Stimulated activated CD4-positive, alpha-beta T cell treated with anti-CD3 and anti-CD28 coated beads, Interleukin-1b, Interleukin-23, amount 100 ng/mL, for 24 hours (primary cell): ENCODE measurements at regions not wholly inside any gene's neighbourhood (a gene's known extent, or its start where the extent isn't known, plus 50 kb on each side); places are given as distances from the start of the nearest gene placed in this dataset.
"Not testable (repeated sequence)": the region's sequence is repeated elsewhere in the genome, so short reads cannot be mapped to it uniquely, and the experiment has no call there.

Experiments used
- DNase-seq, 4 experiments: peaks; one replicate each; pipeline ENCODE4 v3.0.0-alpha.2; 2020; ENCODE audit warnings: low read depth in 4 of 4, low spot score in 1 of 4

DNA sequence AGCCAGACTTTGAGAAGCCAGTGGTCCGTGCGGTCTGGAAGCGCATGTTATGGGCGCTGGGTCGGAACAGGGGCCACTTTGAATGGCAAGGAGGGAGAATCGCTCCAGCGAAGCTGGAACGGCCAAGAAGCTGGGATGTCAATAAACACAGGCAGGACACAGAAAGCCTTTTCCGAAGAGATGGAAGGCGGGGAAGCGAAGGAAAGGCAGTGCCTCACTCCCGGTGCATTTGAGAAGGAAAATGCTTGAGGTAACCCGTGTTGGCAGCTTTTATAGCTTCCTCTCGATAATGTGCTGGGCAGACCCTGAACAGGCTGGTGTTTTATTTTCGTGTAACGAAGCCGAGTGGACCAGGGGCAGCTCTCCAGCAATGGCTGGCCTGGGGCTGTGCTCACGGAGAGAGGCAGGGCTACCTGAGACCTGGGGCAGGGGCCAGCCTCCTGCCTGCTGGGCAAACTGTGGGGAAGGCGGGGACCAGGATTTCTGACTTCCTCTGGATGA lies 84.2 kb upstream of the SPRY4 start:
- no peak for DNase-seq

DNA sequence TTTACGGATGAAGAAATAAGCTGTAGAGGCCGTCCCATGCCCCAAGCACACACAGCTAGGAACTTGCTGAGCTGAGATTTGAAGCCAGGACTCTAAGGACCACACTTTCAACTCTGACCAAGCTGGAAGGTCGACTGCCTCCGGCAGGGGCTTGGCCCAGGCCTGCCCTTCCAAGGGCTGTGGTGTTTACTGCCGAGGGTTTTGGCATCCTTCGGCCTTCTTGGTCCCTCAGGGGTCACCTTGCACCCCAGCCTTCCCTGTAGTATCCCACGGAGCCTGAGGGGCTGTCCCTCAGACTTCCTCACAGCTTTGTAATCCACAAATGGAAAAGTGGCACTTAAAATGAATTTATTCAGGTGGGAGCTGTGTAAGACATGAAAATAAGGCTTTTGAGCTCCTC lies 83.7 kb upstream of the SPRY4 start:
- DNase-seq: no peak

DNA sequence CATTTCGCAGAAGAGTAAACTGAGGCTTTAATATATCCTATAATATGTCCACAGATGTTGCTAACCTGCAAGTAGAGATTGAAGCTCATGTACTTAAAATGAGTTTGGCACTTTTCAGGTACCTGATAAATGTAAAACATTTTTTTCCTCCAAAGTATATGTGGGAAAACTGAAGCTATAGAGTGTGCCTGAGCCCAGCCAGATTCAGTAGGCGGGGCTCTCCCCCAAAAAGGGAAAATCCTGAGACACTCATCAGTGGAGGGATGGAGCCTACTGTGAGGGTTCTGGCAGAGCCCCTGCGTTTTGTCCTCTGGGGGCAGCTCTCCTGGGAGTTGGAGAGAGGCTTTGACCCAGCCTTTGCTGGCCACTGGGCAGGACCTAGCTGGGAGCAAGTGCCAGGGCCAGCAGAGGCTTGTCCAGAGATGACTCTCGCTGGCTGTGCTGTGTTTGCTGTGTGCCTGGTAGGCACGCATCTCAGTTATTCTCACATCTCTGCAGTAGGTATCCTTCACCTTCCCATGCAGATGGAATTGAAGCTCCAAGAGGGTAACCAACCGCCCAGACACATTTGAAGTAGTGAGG lies 81.1 kb upstream of the SPRY4 start:
- DNase-seq: no peak

DNA sequence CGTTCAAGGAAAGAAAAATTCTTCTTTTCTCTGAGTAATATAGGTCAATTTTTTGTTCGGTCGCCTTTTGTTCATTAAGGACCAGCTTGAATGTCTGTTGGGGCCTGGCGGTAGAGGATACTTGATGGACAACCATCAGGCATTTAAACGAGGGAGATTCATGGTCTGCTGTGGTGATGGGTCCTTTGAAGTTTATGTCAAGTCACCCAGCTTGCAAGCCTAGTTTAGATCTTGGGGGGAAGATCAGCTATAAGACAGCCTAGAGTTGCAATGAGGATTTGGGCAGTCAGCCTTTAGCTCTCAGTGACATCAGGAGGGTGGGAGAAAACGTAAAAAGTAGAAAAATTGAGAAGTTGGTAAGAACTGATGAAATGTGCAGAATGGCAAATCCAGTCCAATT lies 80.2 kb upstream of the SPRY4 start:
- DNase-seq: no peak

DNA sequence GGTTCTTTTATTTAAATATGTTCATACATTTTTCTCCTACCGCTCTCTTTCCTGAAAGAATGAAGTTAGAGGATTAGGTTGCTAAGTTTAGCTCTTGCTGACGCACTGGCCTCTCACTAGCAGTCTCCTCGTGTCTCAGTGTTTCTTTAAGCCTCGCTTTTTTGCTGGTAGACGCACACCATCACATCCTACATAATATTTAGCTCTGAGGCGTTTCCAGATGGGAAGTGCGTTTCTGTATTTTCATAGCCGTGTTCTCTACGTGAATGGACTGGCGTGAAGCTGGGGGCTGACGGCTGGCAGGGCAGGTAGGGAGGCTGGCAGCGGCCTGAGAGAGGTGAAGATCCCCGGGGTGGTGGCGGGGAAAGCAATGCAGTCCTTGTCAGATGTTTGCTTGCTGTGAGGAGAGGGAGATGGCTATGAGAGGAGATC lies 79.2 kb upstream of the SPRY4 start:
- DNase-seq: no peak

DNA sequence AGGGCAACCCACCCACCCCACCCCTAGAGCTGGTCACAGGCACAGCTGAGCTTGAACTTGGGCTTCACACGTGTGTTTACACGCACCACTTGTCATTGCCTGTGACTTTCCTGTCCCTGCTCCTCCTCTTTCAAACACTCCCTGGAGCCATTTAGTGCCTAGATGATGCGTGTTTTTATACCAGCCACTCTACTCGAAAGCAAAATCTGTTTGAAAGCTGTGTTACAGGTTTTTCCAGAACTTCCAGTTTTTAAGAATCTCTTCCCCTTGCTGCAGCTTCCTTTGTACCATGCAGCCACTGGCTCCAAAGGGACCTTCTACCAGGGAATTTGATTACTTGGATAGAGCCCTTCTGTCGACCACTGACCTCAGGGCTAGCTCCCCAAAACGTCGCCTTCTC lies 78.8 kb upstream of the SPRY4 start:
- no peak for DNase-seq

DNA sequence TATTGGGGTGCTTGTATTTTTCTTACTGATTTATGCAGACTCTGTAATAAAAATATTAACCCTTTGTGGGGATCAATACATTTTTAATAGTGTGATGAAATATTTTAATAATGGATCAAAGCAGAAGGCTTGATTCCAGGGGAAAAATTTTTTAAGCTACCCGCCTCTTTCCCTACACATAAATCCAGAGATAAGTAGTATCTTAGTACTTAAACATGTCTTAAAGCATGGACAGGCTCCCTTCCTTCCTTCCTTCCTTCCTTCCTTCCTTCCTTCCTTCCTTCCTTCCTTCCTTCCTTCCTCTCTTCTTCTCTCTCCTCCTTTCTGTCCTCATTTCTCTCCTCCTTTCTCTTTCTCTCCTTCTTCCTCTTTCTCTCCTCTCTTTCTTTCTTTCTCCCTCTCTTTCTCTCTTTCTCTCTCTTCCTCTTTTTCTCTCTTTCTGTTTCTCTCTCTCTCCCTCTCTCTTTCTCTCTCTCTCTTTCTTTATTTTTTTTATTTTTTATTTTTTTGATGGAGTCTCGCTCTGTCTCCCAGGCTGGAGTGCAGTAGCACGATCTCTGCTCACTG lies 78.0 kb upstream of the SPRY4 start:
- DNase-seq: no peak

DNA sequence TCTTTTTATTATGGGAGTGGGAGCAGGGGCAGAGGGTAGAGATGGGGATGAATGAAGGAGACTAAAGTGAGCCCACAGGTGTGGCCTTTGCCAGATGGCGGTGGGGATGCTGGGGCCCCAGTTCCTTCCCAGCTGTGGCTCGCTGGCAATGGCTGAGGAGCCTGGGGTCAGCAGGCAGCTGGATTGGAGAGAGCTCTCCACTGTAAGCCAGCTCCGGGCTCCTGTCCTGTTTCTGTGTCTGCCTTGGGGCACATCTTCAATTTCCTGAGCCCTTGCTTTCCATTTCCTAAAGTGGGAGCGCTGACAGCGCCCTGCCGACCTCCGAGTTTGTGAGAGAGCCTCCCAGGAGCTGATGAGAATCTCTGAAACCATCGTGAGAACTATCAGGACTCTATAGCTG lies 75.6 kb upstream of the SPRY4 start:
- DNase-seq: no peak

DNA sequence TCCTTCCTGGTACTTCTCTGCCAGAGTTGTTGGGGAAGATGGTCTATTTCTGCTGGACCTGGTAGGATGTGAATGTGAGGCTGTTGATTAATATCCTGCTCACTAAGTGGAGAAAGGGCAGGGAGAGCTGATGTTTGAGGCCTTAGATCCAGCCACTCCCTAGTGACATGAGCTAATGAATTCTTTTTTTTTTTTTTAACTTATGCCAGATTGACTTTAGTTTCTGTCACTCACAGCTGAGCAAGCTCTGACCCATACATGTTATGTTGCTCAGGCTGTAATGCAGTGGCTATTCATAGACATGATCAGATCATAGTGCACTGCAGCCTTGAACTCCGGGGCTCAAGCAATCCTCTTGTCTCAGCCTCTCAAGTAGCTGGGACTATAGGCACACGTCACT lies 75.1 kb upstream of the SPRY4 start:
- no peak for DNase-seq

DNA sequence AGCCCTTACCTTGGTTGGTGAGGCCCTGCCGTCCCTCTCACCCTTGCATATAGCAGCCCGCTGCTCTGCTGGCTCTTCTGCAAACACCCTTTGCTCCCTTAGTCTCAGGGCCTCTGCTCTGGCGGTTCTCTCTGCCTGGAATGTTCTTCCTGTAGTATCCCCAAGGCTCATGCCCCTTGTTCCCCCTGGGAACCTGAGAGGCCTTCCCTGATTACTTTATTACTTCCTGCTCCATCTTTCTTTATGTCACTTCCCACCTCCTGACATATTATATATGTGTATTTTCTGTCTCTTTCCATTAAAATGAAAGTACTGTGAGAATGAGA lies 73.9 kb upstream of the SPRY4 start:
- DNase-seq: no peak

DNA sequence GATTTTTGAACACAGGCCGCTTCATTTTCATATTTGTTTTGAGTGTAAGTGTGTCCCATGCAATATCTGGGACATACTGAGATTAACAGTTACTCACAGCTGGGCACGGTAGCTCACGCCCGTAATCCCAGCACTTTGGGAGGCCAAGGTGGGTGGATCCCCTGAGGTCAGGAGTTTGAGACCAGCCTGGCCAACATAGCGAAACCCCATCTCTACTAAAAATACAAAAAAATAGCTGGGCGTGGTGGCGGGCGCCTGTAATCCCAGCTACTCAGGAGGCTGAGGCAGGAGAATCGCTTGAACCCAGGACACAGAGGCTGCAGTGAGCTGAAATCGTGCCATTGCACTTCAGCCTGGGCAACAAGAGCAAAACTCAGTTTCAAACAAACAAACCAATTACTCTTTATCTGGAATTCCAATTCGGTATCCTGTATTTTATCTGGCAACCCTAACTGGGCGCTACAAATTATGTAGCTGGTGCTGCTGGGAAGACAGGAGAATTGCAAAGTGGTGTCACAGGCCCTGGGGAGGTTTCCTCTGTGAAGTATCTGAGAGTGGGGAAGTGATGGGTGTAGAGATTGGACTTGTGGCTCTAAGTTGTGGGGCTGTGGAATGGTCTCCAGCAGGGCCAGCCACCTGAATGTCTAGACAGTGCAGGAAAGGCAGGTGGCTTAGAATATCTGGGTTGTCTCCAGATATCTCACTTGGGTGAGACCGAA lies 73.3 kb upstream of the SPRY4 start:
- DNase-seq: not testable (repeated sequence)

DNA sequence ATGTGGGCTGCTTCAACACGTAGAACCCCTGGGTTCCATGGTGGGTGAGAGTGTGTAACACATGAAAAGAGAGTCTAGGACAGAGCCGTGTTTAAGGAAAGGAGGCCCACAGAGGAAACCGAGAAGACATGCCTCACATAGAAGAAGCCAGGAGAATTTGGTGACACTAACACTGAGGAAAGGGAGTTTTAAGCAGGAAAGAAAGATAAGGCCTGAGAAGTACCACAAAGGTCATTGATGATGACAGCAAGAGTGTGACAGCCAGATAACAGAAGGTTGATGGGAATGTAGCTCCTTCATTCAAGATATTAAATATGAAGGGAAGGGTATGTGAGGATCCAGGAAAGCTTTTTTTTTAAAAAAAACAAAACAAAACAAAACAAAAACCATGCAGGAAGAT lies 72.4 kb upstream of the SPRY4 start:
- no peak for DNase-seq

DNA sequence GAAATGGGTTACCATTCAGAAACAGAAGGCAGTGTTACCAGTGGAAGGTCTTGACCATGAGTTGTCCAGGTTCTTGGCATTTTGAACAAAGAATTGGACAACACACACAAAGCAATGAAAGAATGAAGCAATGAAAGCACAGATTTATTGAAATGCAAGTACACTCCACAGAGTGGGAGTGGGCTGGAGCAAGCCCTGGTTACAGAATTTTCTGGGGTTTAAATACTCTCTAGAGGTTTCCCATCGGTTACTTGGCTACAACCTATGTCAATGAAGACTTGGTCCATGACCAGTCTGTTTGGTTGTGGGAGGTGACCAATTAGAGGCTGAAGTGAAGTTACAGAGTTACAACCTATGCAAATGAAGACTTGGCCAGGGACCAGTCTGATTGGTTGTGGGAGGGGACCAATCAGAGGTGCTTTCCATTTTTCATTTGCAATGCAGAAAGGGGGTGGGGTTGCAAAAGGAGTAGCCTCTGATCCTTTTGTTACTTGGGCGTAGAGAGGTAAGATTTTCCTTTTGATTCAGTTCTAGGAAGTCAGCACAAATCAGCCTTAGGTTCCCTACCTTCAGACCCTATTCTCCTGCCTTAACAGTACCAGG lies 71.7 kb upstream of the SPRY4 start:
- no peak for DNase-seq

DNA sequence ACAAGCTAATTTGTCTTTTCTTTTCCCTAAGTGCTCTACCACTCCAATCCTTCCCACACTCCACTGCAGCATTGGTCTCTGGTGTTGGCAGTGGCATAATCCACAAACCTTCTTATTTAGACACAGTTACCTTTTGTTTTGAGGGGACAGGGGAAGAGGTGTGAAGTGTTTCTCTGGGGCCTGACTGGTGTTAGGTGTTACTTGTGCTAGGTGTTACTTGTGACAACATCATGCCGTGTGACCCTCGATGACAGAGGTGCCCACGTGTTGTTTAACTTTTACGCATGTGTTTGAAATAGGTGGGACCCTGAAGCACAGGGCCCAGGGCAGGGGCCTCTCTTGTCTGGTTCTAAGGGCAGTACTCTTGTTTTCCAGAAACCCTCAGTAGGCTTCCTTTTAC lies 70.5 kb upstream of the SPRY4 start:
- DNase-seq: no peak

DNA sequence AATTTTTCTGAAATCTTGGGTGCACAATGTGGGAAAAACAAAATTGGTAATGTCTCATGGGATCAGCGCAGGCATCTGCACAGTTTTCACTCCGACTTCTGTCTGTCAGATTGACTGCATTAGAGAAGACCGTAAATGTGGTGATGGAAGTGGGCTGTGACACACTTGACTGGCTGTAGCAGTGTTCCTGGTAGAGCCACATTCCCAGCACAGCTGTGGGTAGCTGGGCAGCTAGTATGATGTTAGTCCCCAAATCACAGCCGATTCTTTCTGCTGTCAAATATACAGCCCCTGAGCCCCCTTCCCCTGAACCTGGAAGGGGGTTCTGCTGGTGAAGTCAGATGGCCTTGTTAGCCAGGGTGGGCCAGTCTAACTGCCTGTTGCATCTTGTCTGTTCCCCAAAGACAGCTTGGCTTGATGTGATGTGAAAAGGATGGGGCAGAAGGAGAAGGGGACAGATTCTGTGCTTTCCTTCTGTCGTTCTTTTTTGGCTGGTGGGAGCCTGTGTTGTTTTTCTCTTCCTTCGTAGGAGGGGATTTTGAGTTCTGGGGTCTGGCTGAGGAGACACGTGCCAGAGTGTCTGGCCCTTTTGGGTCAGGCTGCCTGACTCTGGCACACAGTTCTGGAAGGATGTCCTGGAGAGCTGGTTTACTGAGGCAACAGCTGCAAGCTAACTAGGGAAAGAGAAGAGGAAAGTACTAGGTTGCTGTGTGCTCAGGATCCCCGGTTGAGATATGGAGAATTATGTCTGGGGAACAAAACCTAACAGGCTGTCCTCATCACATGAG lies 66.4 kb upstream of the SPRY4 start:
- no peak for DNase-seq

DNA sequence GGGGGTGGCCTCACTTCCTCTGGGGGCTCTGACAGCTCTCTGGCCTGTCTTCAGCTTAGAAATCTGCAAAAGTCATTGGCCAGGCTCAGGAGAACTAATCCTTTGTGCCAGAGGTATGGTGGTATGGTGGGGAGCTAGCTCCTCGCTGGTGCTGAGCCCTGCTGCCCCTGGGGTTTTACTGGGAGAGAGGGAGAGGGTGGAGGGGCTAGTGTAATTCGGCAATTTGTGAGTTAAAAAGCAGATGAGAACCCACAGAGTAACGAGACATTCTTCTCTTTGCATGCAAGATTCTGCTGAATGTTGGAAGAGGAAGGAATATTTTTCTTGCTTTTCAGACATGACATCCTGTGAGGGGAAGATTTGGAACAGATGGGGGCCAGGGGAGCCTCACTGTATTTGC lies 65.5 kb upstream of the SPRY4 start:
- DNase-seq: no peak

DNA sequence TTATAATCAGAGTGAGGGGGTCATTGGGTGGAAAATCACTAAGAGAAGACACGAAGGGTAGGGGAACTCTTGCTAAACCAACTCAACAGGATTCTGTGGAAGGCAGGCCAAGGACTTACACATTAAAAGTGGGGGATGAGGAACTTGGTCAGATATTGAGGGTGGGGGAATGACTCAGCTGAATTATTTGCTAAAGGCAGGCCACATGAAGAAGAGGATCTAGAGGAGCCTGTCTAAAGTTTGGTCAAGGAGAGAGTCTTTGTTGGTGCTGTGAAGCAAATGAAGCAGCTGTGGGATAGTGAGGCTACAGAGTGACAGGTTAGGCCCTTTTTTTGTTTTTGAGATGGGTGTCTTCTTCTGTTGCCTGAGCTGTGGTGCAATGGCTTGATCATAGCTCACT lies 63.9 kb upstream of the SPRY4 start:
- no peak for DNase-seq

DNA sequence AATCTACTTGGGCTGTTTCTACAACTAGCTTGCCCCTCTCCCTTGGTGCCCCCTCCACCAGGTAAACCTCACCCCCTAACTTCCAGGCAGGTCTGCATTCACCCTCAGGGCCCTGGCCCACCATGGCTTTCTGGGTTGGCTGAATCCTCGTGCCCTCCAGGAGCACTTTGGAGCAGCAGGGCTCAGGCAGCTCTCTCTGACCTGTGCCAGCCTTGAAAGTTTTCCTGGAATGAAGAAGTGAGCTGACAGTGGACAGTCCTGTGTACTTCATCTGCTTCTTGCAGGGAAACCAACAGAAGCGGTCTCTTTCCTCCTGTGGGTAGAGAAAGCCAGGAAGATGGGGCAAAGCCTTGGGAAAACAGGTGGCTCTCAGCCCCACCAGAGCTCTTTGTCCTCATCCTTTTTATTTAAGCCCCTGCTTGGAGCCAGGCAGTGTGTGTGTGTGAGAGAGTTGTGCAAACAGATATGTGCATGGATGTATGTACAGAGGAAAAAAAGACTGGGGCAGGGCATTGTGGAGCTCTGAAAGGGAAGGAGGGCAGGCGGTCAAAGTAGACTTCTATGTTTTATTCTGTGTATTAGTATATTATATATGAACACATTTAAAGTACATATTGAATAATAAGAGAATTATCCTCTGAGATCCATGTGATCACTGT lies 62.3 kb upstream of the SPRY4 start:
- DNase-seq: no peak

DNA sequence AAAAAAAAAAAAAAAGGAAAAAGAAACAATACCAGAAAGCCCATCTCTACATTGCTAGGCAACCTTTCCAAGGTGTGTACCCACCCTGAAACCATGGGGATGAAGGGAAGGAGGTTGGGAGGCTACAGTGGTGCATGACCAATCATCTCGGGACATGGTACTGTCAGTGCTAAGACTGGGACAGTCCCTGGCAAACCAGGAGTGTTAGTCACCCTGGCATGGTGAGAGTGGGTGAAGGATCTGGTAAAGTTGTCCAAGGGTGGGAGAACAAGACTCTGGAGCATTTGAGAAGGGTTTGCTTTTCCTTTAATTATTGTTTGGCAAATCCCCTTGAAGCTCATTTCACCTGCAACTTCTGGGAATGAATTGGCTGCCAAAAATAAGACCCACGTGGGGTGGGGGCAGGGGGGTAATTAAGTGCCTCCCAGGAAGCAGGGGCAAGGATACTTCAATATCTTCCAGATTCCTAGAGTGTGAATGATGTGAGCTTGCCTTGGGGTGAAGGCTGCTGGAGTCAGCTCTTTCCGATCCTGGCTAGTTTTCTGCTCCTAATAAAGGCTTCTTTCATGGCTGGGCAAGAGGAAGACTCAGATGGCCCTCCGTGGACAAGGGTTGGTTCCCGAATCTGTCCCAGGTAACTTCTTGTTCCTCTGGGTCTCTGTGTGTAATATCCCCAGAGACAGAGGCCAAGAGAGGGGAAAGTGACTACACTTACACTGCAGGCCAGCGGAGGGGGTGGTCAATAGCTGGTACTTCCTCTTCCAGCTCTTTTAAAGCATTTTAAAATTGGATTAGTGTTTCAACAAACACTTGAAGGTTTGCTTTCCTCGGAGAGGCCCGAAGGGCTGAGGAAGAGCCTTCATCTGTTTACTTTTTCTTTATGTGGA lies 61.6 kb upstream of the SPRY4 start:
- DNase-seq: no peak

DNA sequence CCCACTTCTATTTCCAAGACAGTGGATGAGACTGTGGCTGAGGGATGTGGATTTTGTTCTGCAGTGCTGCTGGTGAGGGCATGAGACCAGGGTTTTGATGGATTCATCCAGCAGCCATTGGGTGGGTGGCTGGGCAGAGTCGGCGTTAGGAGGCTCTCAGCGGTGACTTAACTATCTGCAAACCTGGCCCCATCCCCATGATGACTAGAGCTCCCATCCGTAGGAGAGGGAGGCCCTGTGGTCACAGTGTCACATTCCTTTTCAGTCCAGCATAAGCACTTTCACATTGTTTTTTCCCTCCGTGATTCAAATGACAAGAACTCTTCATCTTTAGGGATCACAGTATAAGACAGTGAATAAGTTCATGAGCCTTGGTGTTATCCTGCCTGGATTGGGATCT lies 60.4 kb upstream of the SPRY4 start:
- DNase-seq: no peak
